SU-DHL-6 (cell line): ENCODE measurements at regions not wholly inside any gene's neighbourhood (a gene's known extent, or its start where the extent isn't known, plus 50 kb on each side); places are given as distances from the start of the nearest gene placed in this dataset.
"Not testable (repeated sequence)": the region's sequence is repeated elsewhere in the genome, so short reads cannot be mapped to it uniquely, and the experiment has no call there.

ENCODE experiments used
- H2AFZ ChIP-seq: fragments of 200-600 bp; sonication (generic); 2 replicates; pipeline ENCODE4 v1.6.1; 2014; ENCODE audit warnings: low read depth, mild to moderate bottlenecking, moderate library complexity, mixed read lengths, antibody characterized with exemption, low read length; ENCODE audit not compliant: severe bottlenecking
- H3F3A ChIP-seq: fragments of 200-600 bp; shearing (Covaris generic); 2 replicates; pipeline ENCODE4 v1.6.0; 2016; ENCODE audit warnings: antibody characterized with exemption, mild to moderate bottlenecking; ENCODE audit not compliant: insufficient read depth
- H3K27ac ChIP-seq: fragments of 200-600 bp; sonication (generic); 2 replicates; pipeline ENCODE4 v1.5.1; 2016; ENCODE audit warnings: low read depth, mild to moderate bottlenecking, low read length, moderate library complexity, mixed read lengths
- H3K27me3 ChIP-seq: fragments of 200-600 bp; sonication (generic), shearing (Covaris generic); 2 replicates; pipeline ENCODE4 v1.6.0; 2014; ENCODE audit warnings: mild to moderate bottlenecking, low read length
- H3K36me3 ChIP-seq: fragments of 200-600 bp; sonication (generic); 2 replicates; pipeline ENCODE4 v1.6.1; 2014; ENCODE audit warnings: mild to moderate bottlenecking, low read length, mixed read lengths
- H3K4me2 ChIP-seq: fragments of 300-600, 200-600 bp; shearing (Covaris generic), sonication (generic); 2 replicates; pipeline ENCODE4 v1.6.0; 2014; ENCODE audit warnings: low read length, low read depth, mild to moderate bottlenecking; ENCODE audit not compliant: poor library complexity, severe bottlenecking
- H3K4me3 ChIP-seq: fragments of 200-600 bp; sonication (generic); 2 replicates; pipeline ENCODE4 v1.5.1; 2014; ENCODE audit warnings: antibody characterized with exemption, low read length, mild to moderate bottlenecking, mixed read lengths; ENCODE audit not compliant: insufficient read depth, poor library complexity, severe bottlenecking
- H3K79me2 ChIP-seq: fragments of 200-600 bp; sonication (generic); 2 replicates; pipeline ENCODE4 v1.6.1; 2014; ENCODE audit warnings: mild to moderate bottlenecking, low read length, moderate library complexity; ENCODE audit not compliant: insufficient read depth
- H3K9ac ChIP-seq: fragments of 200-600 bp; sonication (generic); 2 replicates; pipeline ENCODE4 v1.7.0; 2014; ENCODE audit warnings: mild to moderate bottlenecking, low read length
- H3K9me2 ChIP-seq: fragments of 200-600 bp; sonication (generic); replicated peaks from 2 replicates; pipeline ENCODE4 v1.6.1; 2014; ENCODE audit warnings: low read length; ENCODE audit not compliant: insufficient read depth
- H3K9me3 ChIP-seq: fragments of 200-600 bp; sonication (generic); 2 replicates; pipeline ENCODE4 v1.6.1; 2014; ENCODE audit warnings: low read length, mixed read lengths; ENCODE audit not compliant: insufficient read depth
- H4K20me1 ChIP-seq: fragments of 200-600 bp; sonication (generic); 2 replicates; pipeline ENCODE4 v1.6.1; 2014; ENCODE audit warnings: low read depth, mild to moderate bottlenecking, antibody characterized with exemption, low read length, moderate library complexity, mixed read lengths
- CTCF ChIP-seq: fragments of 200-600 bp; sonication (generic); IDR thresholded peaks from one replicate; pipeline ENCODE4 v1.5.1; 2017; ENCODE audit warnings: antibody characterized with exemption, mild to moderate bottlenecking, low read length, moderate library complexity; ENCODE audit not compliant: insufficient read depth, poor library complexity, severe bottlenecking
- EZH2phosphoT487 ChIP-seq: fragments of 200-600 bp; sonication (generic), shearing (Covaris generic); conservative IDR thresholded peaks from 2 replicates; pipeline ENCODE4 v1.6.1; 2018; ENCODE audit warnings: mild to moderate bottlenecking, antibody characterized with exemption, low read length, moderate library complexity, mixed read lengths

DNA sequence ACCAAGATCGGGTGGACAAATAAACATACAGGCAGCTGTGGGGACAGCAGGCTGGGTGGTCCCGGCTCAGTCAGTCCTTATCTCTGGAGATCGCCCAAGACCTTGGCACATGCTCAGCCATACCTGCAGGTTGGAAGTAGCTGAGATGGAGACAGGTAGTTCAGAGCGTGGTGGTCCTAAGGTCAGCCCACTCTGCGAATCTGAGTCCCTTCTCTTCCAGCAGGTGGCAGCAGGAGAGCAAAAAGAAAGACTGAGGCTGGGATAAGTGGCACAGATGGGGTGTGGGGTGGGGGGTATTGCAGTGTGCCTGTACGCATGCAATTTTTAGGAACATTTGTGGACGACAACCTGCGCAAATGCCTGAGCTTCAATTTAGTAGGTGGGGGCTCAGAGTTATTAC, 104.9 kb downstream of the TENT5C start:
- no peaks in the 10 kb centered on the region for H3F3A ChIP-seq
- H3K79me2 ChIP-seq = no peaks in the 10 kb centered on the region
- H3K27me3 ChIP-seq = no peaks in the 10 kb centered on the region
- H3K4me3 ChIP-seq = no peak overlapping the region
- TF ChIP-seq EZH2phosphoT487 = no peak
- peak; percentile 47 for TF ChIP-seq CTCF
- no peak overlapping the region for H3K9ac ChIP-seq
- H2AFZ ChIP-seq = no peak overlapping the region
- H3K9me3 ChIP-seq = no peaks in the 10 kb centered on the region
- H3K9me2 ChIP-seq = no peaks in the 10 kb centered on the region
- H3K27ac ChIP-seq = no peak overlapping the region
- H3K36me3 ChIP-seq = no peaks in the 10 kb centered on the region
- no peaks in the 10 kb centered on the region for H4K20me1 ChIP-seq
- H3K4me2 ChIP-seq = no peak overlapping the region

DNA sequence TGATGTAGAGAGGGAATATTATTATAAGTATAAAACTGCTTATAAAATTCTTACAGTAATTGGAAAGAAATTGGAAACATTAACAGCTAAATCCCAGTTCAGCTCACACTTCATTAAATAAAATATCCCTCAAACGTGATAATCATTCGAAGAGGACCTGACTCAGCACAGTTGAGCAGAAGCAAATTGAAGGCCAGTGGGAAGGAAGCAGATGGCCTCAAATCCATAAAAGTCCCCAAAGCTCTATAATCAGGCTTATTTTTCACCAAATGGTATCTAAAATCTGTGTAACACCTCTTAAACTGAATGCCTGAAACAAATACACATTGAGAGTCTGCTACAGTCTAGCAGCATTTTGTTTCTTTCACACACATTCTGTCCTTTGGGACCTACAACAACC, 106.8 kb downstream of the TENT5C start:
- Histone ChIP-seq H3K9me2 (no peaks in the 10 kb centered on the region), H3K79me2 (no peaks in the 10 kb centered on the region), H4K20me1 (no peaks in the 10 kb centered on the region), H3F3A (no peaks in the 10 kb centered on the region), H3K27ac (no peak overlapping the region), H3K36me3 (no peaks in the 10 kb centered on the region), H3K4me2 (no peak overlapping the region), H3K9ac (no peak overlapping the region), H3K27me3 (no peaks in the 10 kb centered on the region), H3K4me3 (no peak overlapping the region), H2AFZ (no peak overlapping the region), H3K9me3 (no peaks in the 10 kb centered on the region)
- TF ChIP-seq EZH2phosphoT487 (no peak), CTCF (no peak)

DNA sequence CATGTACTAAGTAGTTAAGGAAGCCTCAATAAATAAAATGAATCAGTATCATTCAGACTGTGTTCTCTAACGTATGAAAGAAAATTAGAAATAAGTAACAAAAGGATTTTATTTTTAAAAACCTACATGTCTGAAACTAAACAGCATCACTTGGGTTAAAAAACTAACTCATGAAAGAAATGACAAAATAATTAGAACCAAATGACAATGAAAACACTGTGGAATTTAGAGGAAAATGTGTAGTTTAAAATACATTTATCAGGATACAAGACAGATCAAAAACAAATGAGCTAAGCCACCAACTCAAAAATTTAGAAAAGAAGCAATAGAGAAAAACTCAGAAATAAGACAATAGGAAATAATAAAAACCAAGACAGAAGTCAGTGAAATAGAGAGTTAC, 108.7 kb downstream of the TENT5C start:
- H3K79me2 ChIP-seq = no peaks in the 10 kb centered on the region
- no peaks in the 10 kb centered on the region for H3K27me3 ChIP-seq
- no peaks in the 10 kb centered on the region for H3F3A ChIP-seq
- H3K27ac ChIP-seq = no peak overlapping the region
- H3K4me3 ChIP-seq = no peak overlapping the region
- no peak overlapping the region for H3K4me2 ChIP-seq
- no peak for TF ChIP-seq EZH2phosphoT487
- no peak for TF ChIP-seq CTCF
- H3K9ac ChIP-seq = no peak overlapping the region
- no peak overlapping the region for H2AFZ ChIP-seq
- no peaks in the 10 kb centered on the region for H3K9me2 ChIP-seq
- H4K20me1 ChIP-seq = no peaks in the 10 kb centered on the region
- no peaks in the 10 kb centered on the region for H3K36me3 ChIP-seq
- no peaks in the 10 kb centered on the region for H3K9me3 ChIP-seq

GRCh38 chr1:117716030-117716429, 110.2 kb downstream of the TENT5C start:
- not testable (repeated sequence) for H3F3A ChIP-seq, H3K27me3 ChIP-seq, H3K36me3 ChIP-seq, H3K9me3 ChIP-seq, H3K4me3 ChIP-seq, H3K9me2 ChIP-seq, H4K20me1 ChIP-seq, H3K9ac ChIP-seq, H3K79me2 ChIP-seq, H3K4me2 ChIP-seq, H3K27ac ChIP-seq, H2AFZ ChIP-seq

DNA sequence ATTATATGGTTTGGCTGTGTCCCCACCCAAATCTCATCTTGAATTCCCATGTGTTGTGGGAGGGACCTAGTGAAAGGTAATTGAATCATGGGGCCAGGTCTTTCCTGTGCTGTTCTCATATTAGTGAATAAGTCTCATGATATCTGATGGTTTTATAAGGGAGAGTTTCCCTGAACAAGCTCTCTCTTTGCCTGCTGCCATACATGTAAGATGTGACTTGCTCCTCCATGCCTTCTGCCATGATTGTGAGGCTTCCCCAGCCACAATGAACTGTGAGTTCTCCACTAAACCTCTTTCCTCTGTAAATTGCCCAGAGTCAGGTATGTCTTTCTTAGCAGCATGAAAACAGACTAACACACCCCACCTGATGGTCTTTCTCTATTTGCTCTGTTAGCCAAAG, 112.1 kb downstream of the TENT5C start:
- H3K27ac ChIP-seq, H4K20me1 ChIP-seq, H3K4me3 ChIP-seq: not testable (repeated sequence)

GRCh38 chr1:117718596-117718995, 112.7 kb downstream of the TENT5C start:
- not testable (repeated sequence) for H3K27me3 ChIP-seq, H3K9ac ChIP-seq, H3K27ac ChIP-seq, H3K79me2 ChIP-seq, H3K9me3 ChIP-seq, H3K4me2 ChIP-seq, H3K9me2 ChIP-seq, H2AFZ ChIP-seq, H3K36me3 ChIP-seq, H3F3A ChIP-seq, H4K20me1 ChIP-seq, H3K4me3 ChIP-seq

More for the DNA sequence above, 112.1 kb downstream of the TENT5C start:
- H3K9me2 ChIP-seq, H3K4me2 ChIP-seq, H3K27me3 ChIP-seq, H3F3A ChIP-seq, H3K79me2 ChIP-seq, H3K9ac ChIP-seq, H2AFZ ChIP-seq, H3K9me3 ChIP-seq, H3K36me3 ChIP-seq: not testable (repeated sequence)
